Kidney epithelial cell (primary cell): ENCODE measurements at regions not wholly inside any gene's neighbourhood (a gene's known extent, or its start where the extent isn't known, plus 50 kb on each side); places are given as distances from the start of the nearest gene placed in this dataset.
"Not testable (repeated sequence)": the region's sequence is repeated elsewhere in the genome, so short reads cannot be mapped to it uniquely, and the experiment has no call there.

Source experiments
- DNase-seq: peaks from one replicate; pipeline ENCODE4 v3.0.0-alpha.2; 2010; ENCODE audit warnings: low read depth
- H3K27me3 ChIP-seq: 2 replicates; pipeline ENCODE4 v1.6.0; 2011; ENCODE audit warnings: low read length; ENCODE audit not compliant: control insufficient read depth, insufficient read depth
- H3K36me3 ChIP-seq: 2 replicates; pipeline ENCODE4 v1.5.1; 2011; ENCODE audit warnings: low read length; ENCODE audit not compliant: control insufficient read depth, insufficient read depth
- H3K4me3 ChIP-seq: 2 replicates; pipeline ENCODE4 v1.5.1; 2011; ENCODE audit warnings: low read depth, mild to moderate bottlenecking, control low read depth, low read length
- CTCF ChIP-seq: IDR thresholded peaks from 2 replicates; pipeline ENCODE4 v1.5.1; 2011; ENCODE audit warnings: mild to moderate bottlenecking, moderate library complexity, low read length, control low read depth, inconsistent platforms; ENCODE audit not compliant: insufficient read depth, poor library complexity, severe bottlenecking

- no peaks in the 10 kb centered on the region for H3K27me3 ChIP-seq
- DNase-seq = no peak
- no peak for TF ChIP-seq CTCF
Measured at GRCh38 chr4:108450236-108450898, 170.0 kb upstream of the RPL34 start.

GRCh38 chr4:108449129-108449528 is 171.2 kb upstream of the RPL34 start:
- TF ChIP-seq CTCF = no peak
- Histone ChIP-seq H3K36me3 (no peaks in the 10 kb centered on the region), H3K27me3 (no peaks in the 10 kb centered on the region), H3K4me3 (no peak overlapping the region)
- no peak for DNase-seq

More at GRCh38 chr4:108450236-108450898, 170.0 kb upstream of the RPL34 start:
- Histone ChIP-seq H3K4me3 (no peak overlapping the region), H3K36me3 (no peaks in the 10 kb centered on the region)

- TF ChIP-seq CTCF = no peak
- no peaks in the 10 kb centered on the region for H3K36me3 ChIP-seq
- H3K4me3 ChIP-seq = no peak overlapping the region
- H3K27me3 ChIP-seq = no peaks in the 10 kb centered on the region
- no peak for DNase-seq
Measured at GRCh38 chr4:108446556-108446955, 173.8 kb upstream of the RPL34 start.

GRCh38 chr4:108445716-108446115 is 174.7 kb upstream of the RPL34 start:
- no peak overlapping the region for H3K4me3 ChIP-seq
- no peaks in the 10 kb centered on the region for H3K27me3 ChIP-seq
- H3K36me3 ChIP-seq = no peaks in the 10 kb centered on the region
- DNase-seq = no peak
- TF ChIP-seq CTCF = no peak

- Histone ChIP-seq H3K4me3 (no peak overlapping the region), H3K36me3 (no peaks in the 10 kb centered on the region), H3K27me3 (no peaks in the 10 kb centered on the region)
- TF ChIP-seq CTCF = no peak
- no peak for DNase-seq
Measured at GRCh38 chr4:108443585-108443984, 176.8 kb upstream of the RPL34 start.

GRCh38 chr4:108433832-108434231 is 186.5 kb upstream of the RPL34 start:
- Histone ChIP-seq H3K4me3 (no peak overlapping the region), H3K36me3 (no peaks in the 10 kb centered on the region), H3K27me3 (no peaks in the 10 kb centered on the region)
- no peak for TF ChIP-seq CTCF
- DNase-seq = no peak

GRCh38 chr4:108433394-108433793 is 187.0 kb upstream of the RPL34 start:
- DNase-seq, H3K36me3 ChIP-seq, H3K4me3 ChIP-seq, H3K27me3 ChIP-seq: not testable (repeated sequence)
